H1 (cell line): ENCODE measurements at regions not wholly inside any gene's neighbourhood (a gene's known extent, or its start where the extent isn't known, plus 50 kb on each side); places are given as distances from the start of the nearest gene placed in this dataset.

Experiments
- CEBPB ChIP-seq: IDR thresholded peaks from 2 replicates; pipeline ENCODE4 v1.6.1; 2012; ENCODE audit warnings: low read depth, low read length
- JUN ChIP-seq: IDR thresholded peaks from 2 replicates; pipeline ENCODE4 v1.6.1; 2011; ENCODE audit warnings: low read depth, mild to moderate bottlenecking, improper control_type of control experiment, low read length
- RAD21 ChIP-seq, 2 experiments: IDR thresholded peaks in 1 of 2; conservative IDR thresholded peaks in 1 of 2; 2 replicates each; pipeline ENCODE4 v1.6.1; 2011; ENCODE audit warnings: low read depth in 2 of 2, low read length in 2 of 2, improper control_type of control experiment in 1 of 2, inconsistent platforms in 1 of 2, mild to moderate bottlenecking in 1 of 2, moderate library complexity in 1 of 2
- RFX5 ChIP-seq: IDR thresholded peaks from 2 replicates; pipeline ENCODE4 v1.6.1; 2011; ENCODE audit warnings: low read depth, low read length, improper control_type of control experiment, borderline replicate concordance
- TF ChIP-seq, protein P1 (sequence below): IDR thresholded peaks from 2 replicates; pipeline ENCODE4 v1.6.1; 2011; ENCODE audit warnings: low read length, improper control_type of control experiment

DNA sequence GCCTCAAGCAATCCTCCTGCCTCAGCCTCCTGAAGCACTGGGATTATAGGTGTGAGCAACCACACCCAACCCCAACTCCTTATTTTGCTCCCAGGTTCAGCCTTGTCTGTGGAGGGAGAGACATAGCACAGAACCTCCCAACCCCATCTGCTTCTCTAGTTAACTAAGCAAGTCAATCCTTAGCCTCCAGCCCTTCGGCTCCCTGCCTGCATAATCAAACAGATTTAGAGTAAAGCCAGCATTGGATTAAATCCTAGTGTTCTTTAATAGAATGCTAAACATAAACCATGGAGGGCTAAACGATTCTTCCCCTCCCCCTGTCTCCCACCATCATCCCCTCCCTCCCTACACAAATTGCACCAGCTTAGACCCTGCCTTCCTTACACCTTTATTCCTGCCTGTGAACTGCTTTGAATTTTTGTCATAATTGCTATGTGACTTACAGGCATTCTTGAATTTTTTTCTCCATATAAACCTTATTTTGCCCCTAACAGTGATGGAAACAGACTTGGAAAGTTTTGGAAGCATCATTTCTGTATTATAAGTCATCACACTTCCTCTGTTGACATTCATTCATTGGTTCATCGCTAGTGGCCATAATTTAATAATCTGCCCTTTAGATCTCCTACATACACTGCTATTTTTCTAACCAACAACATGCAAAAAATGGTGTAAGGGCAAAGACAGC is 72.6 kb upstream of the TOMM7 start:
- TF ChIP-seq, protein P1, sequence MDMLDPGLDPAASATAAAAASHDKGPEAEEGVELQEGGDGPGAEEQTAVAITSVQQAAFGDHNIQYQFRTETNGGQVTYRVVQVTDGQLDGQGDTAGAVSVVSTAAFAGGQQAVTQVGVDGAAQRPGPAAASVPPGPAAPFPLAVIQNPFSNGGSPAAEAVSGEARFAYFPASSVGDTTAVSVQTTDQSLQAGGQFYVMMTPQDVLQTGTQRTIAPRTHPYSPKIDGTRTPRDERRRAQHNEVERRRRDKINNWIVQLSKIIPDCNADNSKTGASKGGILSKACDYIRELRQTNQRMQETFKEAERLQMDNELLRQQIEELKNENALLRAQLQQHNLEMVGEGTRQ = no peak
- no peak for TF ChIP-seq CEBPB
- TF ChIP-seq RAD21 (IDR thresholded peaks at IDR 0.05 in 1 of 2, conservative IDR thresholded peaks at IDR 0.05 in 1 of 2; ENCODE audit: low read depth in 2 of 2, low read length in 2 of 2) = no peak
- TF ChIP-seq RFX5 = no peak
- TF ChIP-seq JUN = no peak
